ENCODE measurements at regions not wholly inside any gene's neighbourhood (a gene's known extent, or its start where the extent isn't known, plus 50 kb on each side); places are given as distances from the start of the nearest gene placed in this dataset.

GRCh38 chr16:73823205-73823849 is 473.3 kb upstream of the PSMD7 start:
- no peaks in the 10 kb centered on the region for H3K9me3 Mint-ChIP-seq (ENCODE audit: low read depth)
- TF ChIP-seq, protein P1, sequence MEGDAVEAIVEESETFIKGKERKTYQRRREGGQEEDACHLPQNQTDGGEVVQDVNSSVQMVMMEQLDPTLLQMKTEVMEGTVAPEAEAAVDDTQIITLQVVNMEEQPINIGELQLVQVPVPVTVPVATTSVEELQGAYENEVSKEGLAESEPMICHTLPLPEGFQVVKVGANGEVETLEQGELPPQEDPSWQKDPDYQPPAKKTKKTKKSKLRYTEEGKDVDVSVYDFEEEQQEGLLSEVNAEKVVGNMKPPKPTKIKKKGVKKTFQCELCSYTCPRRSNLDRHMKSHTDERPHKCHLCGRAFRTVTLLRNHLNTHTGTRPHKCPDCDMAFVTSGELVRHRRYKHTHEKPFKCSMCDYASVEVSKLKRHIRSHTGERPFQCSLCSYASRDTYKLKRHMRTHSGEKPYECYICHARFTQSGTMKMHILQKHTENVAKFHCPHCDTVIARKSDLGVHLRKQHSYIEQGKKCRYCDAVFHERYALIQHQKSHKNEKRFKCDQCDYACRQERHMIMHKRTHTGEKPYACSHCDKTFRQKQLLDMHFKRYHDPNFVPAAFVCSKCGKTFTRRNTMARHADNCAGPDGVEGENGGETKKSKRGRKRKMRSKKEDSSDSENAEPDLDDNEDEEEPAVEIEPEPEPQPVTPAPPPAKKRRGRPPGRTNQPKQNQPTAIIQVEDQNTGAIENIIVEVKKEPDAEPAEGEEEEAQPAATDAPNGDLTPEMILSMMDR (IDR thresholded peaks at IDR 0.05; ENCODE audit: unreplicated experiment) = no peak
- peaks cover 5% of the 10 kb centered on the region for H3K27me3 Mint-ChIP-seq
- DNase-seq (ENCODE audit: low spot score, unreplicated experiment) = no peak
- H3K4me1 Mint-ChIP-seq (ENCODE audit: low read depth) = peaks cover 2% of the 10 kb centered on the region
- no peak overlapping the region for H3K27ac Mint-ChIP-seq
- H3K36me3 Mint-ChIP-seq (ENCODE audit: insufficient read depth) = no peaks in the 10 kb centered on the region
- no peak overlapping the region for H3K4me3 Mint-ChIP-seq (ENCODE audit: low read depth)

- no peaks in the 10 kb centered on the region for H3K9me3 Mint-ChIP-seq (ENCODE audit: low read depth)
- H3K27me3 Mint-ChIP-seq = peaks cover 5% of the 10 kb centered on the region
- H3K4me3 Mint-ChIP-seq (ENCODE audit: low read depth) = no peak overlapping the region
- TF ChIP-seq, protein P1 (IDR thresholded peaks at IDR 0.05; ENCODE audit: unreplicated experiment) = no peak
- no peak for DNase-seq (ENCODE audit: low spot score, unreplicated experiment)
- no peak overlapping the region for H3K27ac Mint-ChIP-seq
- peaks cover 10% of the 10 kb centered on the region for H3K4me1 Mint-ChIP-seq (ENCODE audit: low read depth)
- H3K36me3 Mint-ChIP-seq (ENCODE audit: insufficient read depth) = no peaks in the 10 kb centered on the region
Observed at GRCh38 chr16:73817526-73818324, 478.9 kb upstream of the PSMD7 start.

DNA sequence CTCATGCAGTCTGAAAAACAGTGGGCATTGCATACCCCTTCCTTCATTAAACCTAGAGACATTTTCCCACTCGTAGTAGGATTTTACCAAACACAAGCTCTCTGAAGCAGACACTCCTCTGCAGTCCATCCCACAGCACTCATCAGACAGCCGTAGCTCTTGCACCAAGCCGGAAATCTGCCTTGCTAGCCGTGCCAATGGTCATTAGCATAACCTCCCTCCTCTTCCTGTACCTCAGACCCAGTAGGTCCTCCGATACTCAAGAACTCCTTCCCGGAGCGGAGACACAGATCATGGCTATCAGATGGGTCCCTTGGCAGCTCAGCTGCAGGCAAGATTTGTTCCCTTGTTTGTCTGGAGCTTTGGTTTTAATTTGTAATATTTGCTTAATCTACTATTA is 483.1 kb upstream of the PSMD7 start:
- no peak for DNase-seq (ENCODE audit: low spot score, unreplicated experiment)
- TF ChIP-seq, protein P1 (IDR thresholded peaks at IDR 0.05; ENCODE audit: unreplicated experiment) = no peak
- no peaks in the 10 kb centered on the region for H3K9me3 Mint-ChIP-seq (ENCODE audit: low read depth)
- H3K4me3 Mint-ChIP-seq (ENCODE audit: low read depth) = no peak overlapping the region
- H3K27me3 Mint-ChIP-seq = peaks cover 8% of the 10 kb centered on the region
- H3K36me3 Mint-ChIP-seq (ENCODE audit: insufficient read depth) = no peaks in the 10 kb centered on the region
- peaks cover 9% of the 10 kb centered on the region for H3K4me1 Mint-ChIP-seq (ENCODE audit: low read depth)
- H3K27ac Mint-ChIP-seq = no peak overlapping the region

GRCh38 chr16:73804456-73804855 is 492.2 kb upstream of the PSMD7 start:
- H3K9me3 Mint-ChIP-seq (ENCODE audit: low read depth) = no peaks in the 10 kb centered on the region

GRCh38 chr16:73798471-73798870 is 498.1 kb upstream of the PSMD7 start:
- Mint-ChIP-seq H3K27ac (no peak overlapping the region), H3K36me3 (ENCODE audit: insufficient read depth) (no peaks in the 10 kb centered on the region), H3K4me3 (ENCODE audit: low read depth) (no peak overlapping the region), H3K4me1 (ENCODE audit: low read depth) (no peaks in the 10 kb centered on the region), H3K27me3 (peaks cover 10% of the 10 kb centered on the region), H3K9me3 (ENCODE audit: low read depth) (no peaks in the 10 kb centered on the region)
- TF ChIP-seq, protein P1 (IDR thresholded peaks at IDR 0.05; ENCODE audit: unreplicated experiment) = no peak
- DNase-seq (ENCODE audit: low spot score, unreplicated experiment) = no peak

More at GRCh38 chr16:73804456-73804855, 492.2 kb upstream of the PSMD7 start:
- TF ChIP-seq, protein P1 (IDR thresholded peaks at IDR 0.05; ENCODE audit: unreplicated experiment) = no peak
- H3K4me1 Mint-ChIP-seq (ENCODE audit: low read depth) = no peaks in the 10 kb centered on the region
- H3K4me3 Mint-ChIP-seq (ENCODE audit: low read depth) = no peak overlapping the region
- H3K36me3 Mint-ChIP-seq (ENCODE audit: insufficient read depth) = no peaks in the 10 kb centered on the region
- H3K27ac Mint-ChIP-seq = no peak overlapping the region
- peaks cover 18% of the 10 kb centered on the region for H3K27me3 Mint-ChIP-seq
- DNase-seq (ENCODE audit: low spot score, unreplicated experiment) = no peak
